Hepatic stellate cell (primary cell): ENCODE measurements at regions not wholly inside any gene's neighbourhood (a gene's known extent, or its start where the extent isn't known, plus 50 kb on each side); places are given as distances from the start of the nearest gene placed in this dataset.

Experiments
- DNase-seq: peaks from one replicate; pipeline ENCODE4 v3.0.0; 2011; ENCODE audit warnings: low spot score

DNA sequence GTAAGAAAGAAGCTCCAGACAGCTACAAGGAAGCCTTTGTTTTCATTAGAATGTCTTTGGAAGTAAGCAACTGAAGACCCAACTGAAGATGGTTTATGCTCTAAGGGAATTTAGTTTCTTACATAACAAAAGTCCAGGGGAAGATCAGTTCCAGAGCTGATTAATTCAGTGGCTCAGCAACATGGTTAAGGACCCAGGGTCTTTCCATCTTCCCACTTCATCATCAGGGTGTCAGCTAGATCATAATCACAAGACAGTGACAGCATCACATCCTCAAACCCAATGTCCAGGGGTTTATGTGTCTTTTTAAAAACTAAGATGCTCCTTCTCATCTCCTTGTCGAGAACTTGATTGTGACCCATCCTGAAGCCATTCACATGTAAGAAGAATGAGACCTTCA, 119.7 kb upstream of the PRDM1 start:
- DNase-seq, result no peak

DNA sequence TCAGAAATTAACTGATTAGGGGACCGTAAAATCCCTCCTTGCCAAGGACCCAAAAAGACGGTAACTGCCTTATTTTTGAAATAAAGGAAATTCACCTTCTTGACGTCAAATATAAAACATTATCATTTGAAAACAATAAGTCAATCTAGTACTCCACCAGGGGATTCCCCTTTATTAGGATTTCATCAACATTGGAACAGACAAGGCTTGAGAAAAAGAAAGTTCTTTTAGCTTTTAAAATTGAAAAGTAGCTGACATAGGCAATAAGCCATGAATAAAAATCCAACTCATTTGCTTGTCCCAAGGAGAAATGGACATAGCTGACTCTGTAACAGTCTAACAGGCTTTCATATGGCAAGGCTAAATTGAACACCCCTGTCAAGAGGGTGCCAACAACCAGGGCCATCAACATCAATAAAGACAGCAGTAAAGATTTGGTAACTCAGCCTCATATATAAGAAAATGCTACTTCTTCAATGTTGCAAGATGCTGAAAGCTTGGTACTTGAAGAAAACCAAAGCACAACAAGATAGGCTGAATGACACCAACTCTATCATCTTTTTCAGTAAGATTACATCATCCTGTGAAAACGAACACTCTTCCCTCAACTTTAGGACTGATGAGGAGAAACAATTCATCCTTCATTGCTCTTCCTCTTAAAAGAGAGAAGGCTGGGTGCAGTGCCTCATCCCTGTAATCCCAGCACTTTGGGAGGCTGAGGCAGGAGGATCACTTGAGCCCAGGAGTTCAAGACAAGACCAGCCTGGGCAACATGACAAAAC, 121.0 kb upstream of the PRDM1 start:
- DNase-seq, result no peak

DNA sequence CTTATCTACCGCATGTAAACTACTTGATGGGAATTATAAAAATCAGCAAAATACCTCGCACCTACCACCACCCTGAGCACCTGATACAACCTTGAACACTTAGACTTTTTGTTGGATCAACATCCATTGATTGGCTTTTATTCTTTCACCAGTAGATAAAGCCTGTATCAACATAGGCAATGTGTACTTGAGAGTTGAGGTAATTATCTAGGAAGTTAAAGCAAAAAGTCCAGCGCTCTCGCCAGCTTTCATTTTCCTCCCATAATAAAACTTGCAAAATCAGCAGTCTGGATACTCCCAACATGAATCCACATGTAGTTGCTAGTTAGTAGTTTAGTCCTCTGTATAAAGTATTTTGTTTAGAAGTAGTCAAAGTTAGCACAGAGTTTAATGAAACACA, 132.0 kb upstream of the PRDM1 start:
- DNase-seq, result no peak

DNA sequence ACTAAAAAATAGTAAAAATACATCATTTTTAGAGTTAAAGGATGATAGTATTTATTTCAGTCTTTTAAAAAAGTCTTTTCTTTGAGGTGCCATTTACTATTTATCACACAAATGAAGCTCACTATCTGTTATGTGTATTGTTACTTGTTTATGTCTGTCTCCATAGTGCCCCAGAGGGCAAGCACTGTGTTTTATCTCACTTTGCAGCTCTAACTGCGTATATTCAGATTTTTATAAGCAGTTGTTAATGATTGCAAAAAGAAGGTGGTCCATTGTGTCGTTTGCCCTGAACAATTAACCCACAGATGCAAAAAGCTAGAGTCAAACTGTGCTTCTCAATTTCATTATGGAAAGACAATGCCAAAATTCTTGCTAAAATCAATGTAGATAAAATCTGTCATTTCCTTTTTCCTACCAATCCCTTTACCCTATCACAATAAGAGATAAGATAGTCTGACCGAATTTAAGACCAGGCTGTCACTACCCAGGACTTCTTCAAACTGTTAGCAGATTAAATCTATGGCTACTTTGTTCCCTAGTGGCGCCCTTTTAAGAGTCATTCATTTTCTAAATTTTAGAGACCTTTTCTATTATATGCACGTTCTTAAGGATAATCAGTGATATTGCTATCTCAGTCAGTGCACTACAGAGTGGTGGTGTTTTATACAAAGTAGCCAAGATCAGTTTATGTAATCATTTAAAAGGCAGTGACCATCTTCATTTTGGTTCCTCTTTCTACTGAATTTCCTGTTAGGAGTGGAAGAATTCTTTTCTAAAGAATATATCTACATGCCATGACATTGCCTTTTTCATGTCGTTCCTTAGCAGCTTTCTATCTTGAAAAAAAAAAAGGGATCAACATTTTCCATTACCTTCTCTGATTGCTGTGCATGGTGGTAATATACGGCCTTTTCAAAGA, 133.1 kb upstream of the PRDM1 start:
- no peak for DNase-seq

DNA sequence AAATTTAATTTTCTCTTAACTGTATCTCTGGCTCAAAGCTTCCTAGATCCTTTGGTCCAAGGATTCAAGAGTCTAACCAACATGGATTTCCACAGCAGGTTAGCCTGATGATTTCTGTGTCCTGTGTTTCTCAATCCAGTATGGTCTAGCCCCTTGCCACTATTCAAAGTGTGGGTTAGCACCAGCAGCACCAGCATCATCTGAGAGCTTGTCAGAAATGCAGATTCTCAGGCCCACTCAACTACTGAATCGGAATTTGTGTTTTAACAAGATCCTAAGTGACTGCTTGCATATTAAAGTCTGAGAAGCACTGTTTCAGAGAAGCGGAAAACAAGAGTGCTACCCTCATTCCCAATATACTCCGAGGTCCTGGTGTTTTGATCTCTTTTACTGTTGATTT, 133.8 kb upstream of the PRDM1 start:
- DNase-seq, result no peak

DNA sequence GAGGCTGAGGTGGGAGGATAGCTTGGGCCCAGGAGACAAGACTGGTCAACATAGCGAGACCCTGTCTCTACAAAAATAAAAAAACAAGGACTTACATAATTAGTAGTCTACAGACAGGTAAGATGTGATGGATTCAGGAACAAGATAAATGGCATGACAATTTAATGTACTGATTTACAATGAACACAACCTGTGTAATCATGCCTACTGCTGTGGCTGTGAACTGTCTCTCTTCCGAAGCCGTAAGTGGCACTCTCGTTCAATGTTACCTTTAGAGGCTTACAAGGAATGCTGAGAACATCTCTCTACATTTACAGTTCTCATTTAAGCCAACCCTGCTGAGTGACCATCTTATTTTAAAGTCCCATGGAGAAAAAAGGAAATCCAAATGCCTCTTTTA, 134.8 kb upstream of the PRDM1 start:
- no peak for DNase-seq

DNA sequence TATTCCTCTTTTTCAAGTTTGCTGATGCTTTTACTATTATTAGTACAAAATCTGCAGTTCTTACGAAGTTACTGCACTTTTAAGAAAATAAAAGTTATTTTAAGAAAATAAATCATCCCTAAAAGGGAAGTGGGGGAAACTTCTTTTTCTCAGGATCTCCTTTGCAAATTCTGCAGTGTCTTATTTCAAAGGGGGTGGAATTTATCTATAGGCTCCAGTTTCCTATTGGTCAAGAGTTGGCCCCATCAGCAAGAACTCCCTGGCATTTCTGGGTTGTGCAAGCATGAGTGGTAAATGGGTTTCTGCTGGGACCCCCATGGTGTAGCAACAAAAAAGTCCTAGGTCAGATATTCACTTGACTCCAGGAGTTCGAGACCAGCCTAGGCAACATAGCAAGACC, 136.3 kb upstream of the PRDM1 start:
- DNase-seq, result no peak

DNA sequence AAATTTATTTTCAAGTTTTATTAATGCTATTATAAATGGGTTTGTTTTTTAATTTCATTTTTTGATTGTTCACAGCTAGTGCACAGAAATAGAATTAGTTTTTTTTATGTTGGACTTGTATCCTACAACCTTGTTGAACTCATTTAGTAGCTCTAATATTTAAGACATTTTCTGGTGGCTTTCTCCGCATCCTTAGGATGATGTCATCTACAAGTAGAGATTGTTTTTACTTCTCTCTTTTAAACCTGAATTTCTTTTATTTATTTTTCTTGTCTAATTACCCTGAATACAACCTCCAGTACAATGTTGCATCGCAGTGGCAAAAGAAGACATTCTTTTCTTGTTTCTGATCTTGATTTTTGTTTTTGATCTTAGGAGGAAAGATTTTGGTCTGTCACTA, 142.6 kb upstream of the PRDM1 start:
- no peak for DNase-seq

DNA sequence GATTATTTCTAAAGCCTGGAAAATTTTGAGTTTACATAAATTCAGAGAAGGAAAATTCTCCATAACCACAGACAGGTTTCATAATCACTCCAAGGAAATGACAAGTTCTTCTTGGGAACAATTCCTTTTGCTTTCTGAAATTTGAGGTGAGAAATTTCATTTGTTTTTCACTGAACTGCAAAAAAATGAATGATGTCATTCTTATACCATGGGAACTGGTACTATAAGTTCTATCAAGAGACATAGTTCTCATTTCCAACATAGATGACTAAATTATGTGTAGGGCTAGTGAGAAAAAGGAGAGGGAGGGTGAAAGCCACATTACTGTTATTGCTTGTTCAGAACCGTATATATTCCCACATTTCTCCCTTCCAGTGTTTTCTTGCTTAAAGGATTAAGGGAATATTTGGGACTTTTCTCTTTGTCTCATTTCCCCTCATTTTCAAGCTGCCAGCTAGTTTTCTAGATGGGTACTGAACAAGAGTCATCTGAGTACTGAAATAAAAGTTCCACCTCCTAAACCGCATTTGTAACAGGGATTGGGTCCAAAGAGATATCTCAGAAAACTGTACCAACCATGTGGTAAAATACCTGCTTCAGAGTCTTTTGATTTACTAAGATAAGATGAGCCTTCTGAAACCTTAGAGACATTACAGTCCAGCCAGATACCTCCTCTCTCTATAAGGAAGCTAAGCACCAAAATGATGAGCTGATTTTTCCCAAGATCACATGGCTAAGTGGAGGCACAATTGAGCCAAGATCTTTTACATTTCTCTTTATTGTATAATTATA, 144.3 kb upstream of the PRDM1 start:
- DNase-seq, result no peak

DNA sequence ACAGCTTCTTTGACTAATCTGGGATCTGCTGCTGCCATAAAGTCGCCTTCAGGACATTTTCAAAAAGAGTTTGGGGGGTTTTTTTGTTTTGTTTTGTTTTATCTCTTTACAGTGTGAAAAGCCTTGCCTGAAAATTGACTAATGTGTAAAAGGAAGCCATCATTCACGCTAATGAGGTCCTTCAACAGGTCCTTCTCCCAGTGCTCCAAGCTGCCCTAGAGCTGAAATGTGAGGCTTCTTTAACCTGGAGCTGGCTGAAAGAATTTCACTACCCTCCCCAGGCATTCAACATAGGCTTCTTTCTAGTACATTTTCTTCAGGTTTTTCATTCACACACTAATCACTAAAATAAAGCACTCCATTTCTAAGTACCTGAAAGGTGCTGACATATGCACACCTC, 145.1 kb upstream of the PRDM1 start:
- no peak for DNase-seq

DNA sequence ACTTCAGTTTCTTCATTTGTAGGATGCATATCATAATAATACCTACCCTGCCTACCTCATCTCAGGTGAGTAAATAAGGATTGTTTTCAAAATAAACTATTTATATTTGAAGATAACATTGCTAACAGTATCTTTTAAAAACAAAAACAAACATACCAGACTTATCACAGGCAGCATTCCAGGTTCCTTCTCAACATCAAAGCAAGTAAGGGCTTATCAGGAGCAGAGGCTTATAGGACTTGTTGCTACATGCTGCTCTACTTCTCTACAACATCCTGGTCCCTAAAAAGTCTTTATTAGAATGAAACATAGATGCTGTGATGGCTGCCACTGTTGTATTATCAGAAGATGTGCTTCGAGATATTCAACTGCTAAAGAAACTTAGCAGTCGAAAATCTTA, 149.2 kb upstream of the PRDM1 start:
- DNase-seq, result no peak

DNA sequence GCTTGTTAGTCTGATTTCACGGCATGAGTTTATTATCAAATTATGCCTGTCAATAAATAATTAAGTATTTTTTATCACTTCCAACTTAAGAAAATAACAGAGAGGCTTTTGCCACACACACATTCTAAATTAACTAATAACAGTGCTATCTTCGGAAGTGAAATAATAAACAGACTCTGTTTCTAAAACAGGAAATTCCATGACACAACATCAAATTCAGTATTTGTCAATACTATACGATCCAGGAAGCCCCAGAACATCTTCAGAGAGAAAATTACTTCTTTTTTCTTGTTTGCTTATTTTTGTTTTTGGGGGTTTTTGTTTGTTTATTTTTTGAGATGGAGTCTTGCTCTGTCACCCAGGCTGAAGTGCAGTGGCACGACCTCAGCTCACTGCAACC, 150.7 kb upstream of the PRDM1 start:
- DNase-seq, result no peak

DNA sequence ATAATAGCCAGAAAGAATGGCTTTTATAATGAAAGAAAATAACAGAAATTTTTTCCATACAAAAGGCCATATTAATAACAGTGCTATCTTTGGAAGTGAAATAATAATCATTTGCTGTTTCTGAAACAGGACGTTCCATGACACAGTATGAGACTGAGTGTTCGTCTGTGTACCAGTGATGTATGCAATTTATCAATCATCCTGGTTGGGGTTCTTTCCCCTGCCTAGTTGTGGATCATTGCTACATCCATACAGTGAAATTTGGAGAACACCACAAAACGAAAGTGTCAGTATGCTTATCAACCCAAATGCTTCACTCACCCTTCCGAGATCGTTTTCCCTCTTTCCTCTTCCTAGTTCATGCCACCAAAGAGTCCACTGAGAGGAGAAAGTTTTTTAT, 151.4 kb upstream of the PRDM1 start:
- no peak for DNase-seq

DNA sequence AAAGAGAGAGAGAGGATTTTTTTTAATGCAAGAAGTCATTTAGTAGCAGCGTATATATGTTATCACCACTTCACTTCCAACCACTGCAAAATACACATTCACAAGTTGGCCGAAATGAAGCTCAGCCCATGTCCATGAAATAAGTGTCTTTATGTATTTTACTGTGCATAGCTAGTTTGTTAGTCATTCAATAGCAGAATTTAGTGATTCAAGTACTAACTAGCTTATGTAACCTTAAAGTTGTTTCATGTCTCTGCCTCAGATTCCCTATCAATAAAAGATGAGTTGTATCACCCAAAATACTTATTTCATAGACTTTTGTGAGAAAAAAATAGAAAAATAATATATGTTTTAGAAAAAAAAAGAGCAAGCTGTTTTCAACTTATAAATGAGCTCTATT, 153.7 kb upstream of the PRDM1 start:
- peak; percentile 12 for DNase-seq

DNA sequence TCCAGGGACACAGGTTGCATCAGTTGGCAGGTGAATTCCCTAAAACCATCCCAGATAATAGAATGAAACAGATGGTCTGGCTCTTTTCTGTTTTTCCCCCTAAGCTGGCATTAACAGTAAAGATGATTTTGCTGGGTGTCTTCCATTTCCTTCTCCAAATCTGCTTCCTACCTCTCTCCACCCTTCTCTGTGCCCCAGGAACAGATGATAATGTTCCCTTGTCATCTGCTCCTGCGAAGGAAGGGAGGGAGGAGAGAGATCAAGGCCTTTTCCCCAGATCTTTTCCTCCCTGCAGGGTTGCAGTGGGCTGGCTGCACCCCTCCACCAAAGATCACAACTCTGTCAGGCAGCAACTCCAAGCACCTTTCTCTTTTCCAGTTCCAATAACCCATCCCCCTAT, 156.5 kb upstream of the PRDM1 start:
- DNase-seq, result no peak

DNA sequence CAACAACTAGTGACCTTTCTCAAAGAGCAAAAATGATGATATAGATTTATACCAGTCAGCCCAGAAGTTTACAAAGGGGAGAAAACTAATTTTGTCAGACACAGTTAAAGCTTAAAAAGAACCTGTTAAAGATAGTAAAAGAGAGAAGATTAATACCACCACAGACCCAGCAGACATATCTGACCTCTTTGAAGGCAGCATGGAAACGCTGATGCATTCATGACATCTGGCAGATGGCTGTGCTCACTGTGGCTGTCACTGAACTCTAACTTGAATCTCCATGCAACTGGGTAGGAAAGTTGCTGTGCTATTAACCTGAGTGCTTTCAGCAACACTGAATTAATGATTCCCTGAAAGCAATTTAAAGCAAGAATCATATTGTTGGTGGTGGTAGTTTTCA, 159.8 kb upstream of the PRDM1 start:
- no peak for DNase-seq

DNA sequence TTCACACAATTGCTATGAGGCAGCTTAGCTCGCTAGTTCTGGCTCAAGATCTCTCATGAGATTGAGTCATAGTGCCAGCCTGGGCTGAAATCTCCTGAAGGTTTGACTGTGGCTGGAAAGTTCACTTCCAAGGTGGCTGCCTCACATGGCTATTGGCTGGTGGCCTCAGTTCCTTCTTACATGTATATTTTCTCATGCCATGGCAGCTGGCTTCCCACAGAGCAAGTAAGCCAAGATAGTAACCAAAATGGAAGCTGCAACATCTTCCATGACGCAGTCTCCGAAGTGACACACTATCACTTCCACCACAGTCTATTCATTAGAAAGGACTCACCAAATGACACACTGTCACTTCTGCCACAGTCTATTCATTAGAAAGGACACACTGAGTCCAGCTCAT, 160.4 kb upstream of the PRDM1 start:
- DNase-seq, result no peak

DNA sequence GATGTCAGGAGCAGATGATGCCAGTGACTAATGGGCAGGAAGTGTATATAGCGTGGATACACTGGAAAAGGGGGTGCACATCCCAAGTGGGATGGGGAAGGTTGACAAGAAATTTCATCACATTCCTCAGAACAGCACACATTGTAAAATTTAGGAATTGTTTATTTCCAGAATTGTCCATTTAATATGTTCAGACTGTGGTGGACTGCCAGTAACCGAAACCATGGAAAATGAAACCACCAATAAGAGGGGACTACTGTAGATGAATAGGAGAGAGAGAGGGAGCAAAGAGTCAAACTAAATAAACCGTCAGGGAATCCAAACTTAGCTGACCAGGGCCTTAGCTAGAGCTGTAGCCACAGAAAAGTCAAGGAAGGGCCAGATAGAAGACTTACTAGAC, 164.4 kb upstream of the PRDM1 start:
- no peak for DNase-seq

DNA sequence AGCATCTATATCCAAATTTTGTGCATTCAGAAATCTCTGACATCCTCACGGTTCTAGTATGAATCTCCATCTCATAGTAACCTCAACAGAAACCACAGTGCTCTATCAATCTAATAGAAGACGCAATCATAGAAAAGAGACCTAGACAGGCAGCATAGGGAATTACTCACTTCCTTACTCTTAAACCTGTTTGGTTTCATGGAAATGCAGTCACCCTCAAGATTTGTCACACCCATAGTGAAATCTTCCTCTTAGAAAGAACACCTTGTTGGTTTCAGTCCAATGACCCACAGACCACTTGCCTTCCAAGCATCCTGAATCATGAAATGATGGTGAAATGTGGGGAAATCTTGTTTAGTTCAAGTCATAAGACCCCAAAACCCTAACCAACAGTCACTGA, 166.1 kb upstream of the PRDM1 start:
- DNase-seq, result no peak

DNA sequence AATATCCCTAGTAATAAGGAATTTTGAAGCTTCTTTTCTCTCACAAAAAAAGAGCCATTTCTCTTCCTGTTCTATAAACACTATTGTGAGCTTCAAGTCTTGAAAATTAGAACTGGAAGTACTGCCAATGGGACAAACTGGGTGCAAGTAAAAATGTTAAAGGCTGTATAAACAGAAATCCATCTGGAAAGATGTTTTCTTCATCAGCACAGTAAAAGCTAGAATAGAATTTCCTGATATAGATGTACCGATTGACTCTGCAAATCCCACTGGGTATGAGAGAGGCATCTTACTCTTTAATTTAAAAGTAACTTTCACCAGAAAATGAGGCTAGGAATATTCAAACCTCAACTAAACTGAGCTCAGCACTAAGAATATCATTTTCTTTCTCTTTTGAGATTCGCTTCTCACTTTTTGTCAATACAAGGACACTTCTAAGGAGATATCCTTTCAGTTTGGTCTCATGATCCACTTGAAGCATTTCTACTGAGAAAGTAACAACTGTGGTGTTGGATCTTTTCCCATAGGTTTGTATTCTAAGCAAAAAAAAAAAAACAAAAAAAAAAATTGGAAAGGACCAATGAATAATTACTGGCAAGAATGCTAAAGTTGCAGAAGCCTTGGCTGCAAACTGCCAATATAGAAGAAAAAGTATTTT, 169.0 kb upstream of the PRDM1 start:
- no peak for DNase-seq

DNA sequence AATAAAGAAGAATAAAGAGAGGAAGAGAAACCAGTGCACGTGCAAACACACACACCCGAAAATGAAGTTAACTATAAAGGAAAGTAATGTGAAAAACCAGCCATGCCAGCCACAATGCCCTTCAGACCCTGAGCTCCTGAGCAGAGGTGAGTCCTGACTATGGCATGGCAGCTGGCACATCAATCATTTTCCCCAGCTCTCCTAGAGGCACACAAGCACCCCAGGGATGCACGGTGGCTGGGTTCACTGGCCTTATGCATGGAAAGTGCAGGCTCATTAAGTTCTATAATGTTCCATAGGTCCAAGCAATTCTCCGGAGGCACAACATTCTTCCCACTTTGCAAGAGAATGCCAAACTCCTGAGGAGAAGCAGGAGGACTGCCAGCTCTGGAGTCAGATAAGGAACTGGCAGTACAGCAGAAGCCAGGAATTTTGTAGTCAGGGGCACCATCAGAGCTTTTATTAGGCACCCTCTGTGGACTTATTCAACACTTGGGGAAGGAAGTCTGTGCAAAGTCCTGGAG, 175.0 kb upstream of the PRDM1 start:
- DNase-seq, result no peak

DNA sequence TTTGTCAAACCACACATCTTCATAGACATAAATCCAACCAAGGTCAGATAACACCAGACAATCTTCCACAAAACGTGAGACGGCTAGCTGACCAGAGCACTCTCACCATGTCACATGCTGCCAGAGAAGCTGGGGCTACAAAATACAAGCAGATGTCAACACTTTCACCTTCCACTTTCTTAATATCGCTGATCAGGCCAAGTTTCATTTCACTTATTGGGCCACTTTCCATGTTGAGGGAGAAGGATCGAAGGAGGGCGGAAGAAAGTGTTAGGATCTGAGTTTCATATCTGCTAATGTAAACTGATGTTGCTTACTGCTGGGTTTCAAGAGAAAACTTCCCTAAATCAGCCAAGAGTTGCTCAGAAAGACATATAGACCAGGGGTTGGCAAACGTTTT, 177.0 kb upstream of the PRDM1 start:
- DNase-seq, result no peak
